ENCODE measurements at regions not wholly inside any gene's neighbourhood (a gene's known extent, or its start where the extent isn't known, plus 50 kb on each side); places are given as distances from the start of the nearest gene placed in this dataset.
"Not testable (repeated sequence)": the region's sequence is repeated elsewhere in the genome, so short reads cannot be mapped to it uniquely, and the experiment has no call there.

DNA sequence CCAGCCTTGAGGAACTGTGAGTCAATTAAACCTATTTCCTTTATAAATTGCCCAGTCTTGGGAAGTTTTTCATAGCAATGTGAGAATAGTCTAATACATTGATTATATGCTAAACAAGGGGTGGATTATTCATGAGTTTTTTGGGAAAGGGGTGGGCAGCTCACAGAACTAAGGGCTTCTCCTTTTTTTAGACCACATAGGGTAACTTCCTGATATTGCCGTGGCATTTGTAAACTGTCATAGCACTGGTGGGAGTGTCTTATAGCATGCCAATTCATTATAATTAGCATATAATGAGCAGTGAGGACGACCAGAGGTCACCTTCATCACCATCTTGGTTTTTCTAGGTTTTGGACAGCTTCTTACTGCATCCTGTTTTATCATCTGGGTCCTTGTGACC, 72.4 kb upstream of the PRKX start:
- H3K36me3 Mint-ChIP-seq; H3K27me3 ChIP-seq (ENCODE audit: insufficient read depth, low read length, poor library complexity, severe bottlenecking); H3K27ac ChIP-seq (ENCODE audit: low read depth, low read length); CTCF ChIA-PET; H3K9me3 Mint-ChIP-seq; H3K9me3 ChIP-seq (ENCODE audit: low read length); H3K27me3 Mint-ChIP-seq; H3K4me3 ChIP-seq (ENCODE audit: low read length); H3K36me3 ChIP-seq (ENCODE audit: insufficient read depth, low read length); DNase-seq; H3K4me3 Mint-ChIP-seq; H3K27ac Mint-ChIP-seq; H3K4me1 ChIP-seq (ENCODE audit: insufficient read depth, low read length); POLR2A ChIA-PET: not testable (repeated sequence)
- H3K4me1 Mint-ChIP-seq = peaks cover 5 to 19% (median 9%) of the 10 kb centered on the region in 3 donors

GRCh38 chrX:3780564-3780963, 67.1 kb upstream of the PRKX start:
- peaks cover 0 to 1% (median 0%) of the 10 kb centered on the region in 3 donors for H3K36me3 Mint-ChIP-seq
- peak overlapping the region in 1 of 8 donors; percentile 55 for H3K27ac Mint-ChIP-seq
- DNase-seq = no peak
- peaks cover 0 to 2% (median 0%) of the 10 kb centered on the region in 5 donors for H3K9me3 Mint-ChIP-seq
- Histone ChIP-seq H3K4me3 (ENCODE audit: low read length) (no peak overlapping the region), H3K9me3 (ENCODE audit: low read length) (no peaks in the 10 kb centered on the region), H3K4me1 (ENCODE audit: insufficient read depth, low read length) (no peaks in the 10 kb centered on the region), H3K27me3 (ENCODE audit: insufficient read depth, low read length, poor library complexity, severe bottlenecking) (no peaks in the 10 kb centered on the region), H3K27ac (ENCODE audit: low read depth, low read length) (no peak overlapping the region), H3K36me3 (ENCODE audit: insufficient read depth, low read length) (no peaks in the 10 kb centered on the region)
- no peaks in the 10 kb centered on the region for H3K27me3 Mint-ChIP-seq
- POLR2A ChIA-PET = no interaction called here
- H3K4me3 Mint-ChIP-seq = no peak overlapping the region
- peaks cover 12 to 20% (median 13%) of the 10 kb centered on the region in 3 donors for H3K4me1 Mint-ChIP-seq
- CTCF ChIA-PET = no interaction called here

- H3K36me3 ChIP-seq (ENCODE audit: insufficient read depth, low read length) = no peaks in the 10 kb centered on the region
- H3K27ac ChIP-seq (ENCODE audit: low read depth, low read length) = no peak overlapping the region
- Mint-ChIP-seq H3K4me1 (peaks cover 12 to 20% (median 13%) of the 10 kb centered on the region in 3 donors), H3K9me3 (peaks cover 0 to 1% (median 0%) of the 10 kb centered on the region in 5 donors), H3K27me3 (no peaks in the 10 kb centered on the region), H3K27ac (peak overlapping the region in 1 of 8 donors; percentile 5), H3K4me3 (no peak overlapping the region), H3K36me3 (no peaks in the 10 kb centered on the region)
- no peak for DNase-seq
- no peaks in the 10 kb centered on the region for H3K4me1 ChIP-seq (ENCODE audit: insufficient read depth, low read length)
- H3K9me3 ChIP-seq (ENCODE audit: low read length) = no peaks in the 10 kb centered on the region
- ChIA-PET CTCF (no interaction called here), POLR2A (no interaction called here)
- H3K4me3 ChIP-seq (ENCODE audit: low read length) = no peak overlapping the region
- no peaks in the 10 kb centered on the region for H3K27me3 ChIP-seq (ENCODE audit: insufficient read depth, low read length, poor library complexity, severe bottlenecking)
Observed at GRCh38 chrX:3779546-3779945, 66.1 kb upstream of the PRKX start.

GRCh38 chrX:3777416-3777815, 64.0 kb upstream of the PRKX start:
- Histone ChIP-seq H3K4me1 (ENCODE audit: insufficient read depth, low read length) (no peaks in the 10 kb centered on the region), H3K36me3 (ENCODE audit: insufficient read depth, low read length) (no peaks in the 10 kb centered on the region), H3K27ac (ENCODE audit: low read depth, low read length) (no peak overlapping the region), H3K27me3 (ENCODE audit: insufficient read depth, low read length, poor library complexity, severe bottlenecking) (no peaks in the 10 kb centered on the region), H3K9me3 (ENCODE audit: low read length) (no peaks in the 10 kb centered on the region), H3K4me3 (ENCODE audit: low read length) (no peak overlapping the region)
- Mint-ChIP-seq H3K4me1 (peaks cover 12 to 20% (median 13%) of the 10 kb centered on the region in 3 donors), H3K9me3 (no peaks in the 10 kb centered on the region), H3K36me3 (no peaks in the 10 kb centered on the region), H3K4me3 (peak overlapping the region in 1 of 7 donors; percentile 43), H3K27ac (peak overlapping the region in 4 of 8 donors; percentile 19 to 82 (median 39)), H3K27me3 (peaks cover 0 to 4% of the 10 kb centered on the region in 2 donors)
- POLR2A ChIA-PET = interaction anchor here (0.6 kb wide), 1 partner anchor 11 kb away, joined by 4 read pairs; no protein-coding TSS in a partner anchor
- DNase-seq = no peak
- CTCF ChIA-PET = no interaction called here

GRCh38 chrX:3771766-3772165, 58.3 kb upstream of the PRKX start:
- H3K27ac Mint-ChIP-seq = peak overlapping the region in 1 of 8 donors; percentile 54
- H3K27me3 Mint-ChIP-seq = peaks cover 0 to 4% of the 10 kb centered on the region in 2 donors
- Histone ChIP-seq H3K27ac (ENCODE audit: low read depth, low read length) (no peak overlapping the region), H3K27me3 (ENCODE audit: insufficient read depth, low read length, poor library complexity, severe bottlenecking) (no peaks in the 10 kb centered on the region), H3K4me1 (ENCODE audit: insufficient read depth, low read length) (no peaks in the 10 kb centered on the region), H3K4me3 (ENCODE audit: low read length) (no peak overlapping the region), H3K36me3 (ENCODE audit: insufficient read depth, low read length) (no peaks in the 10 kb centered on the region), H3K9me3 (ENCODE audit: low read length) (no peaks in the 10 kb centered on the region)
- no peak for DNase-seq
- no peak overlapping the region for H3K4me3 Mint-ChIP-seq
- ChIA-PET CTCF (no interaction called here), POLR2A (no interaction called here)
- peaks cover 6 to 7% (median 7%) of the 10 kb centered on the region in 3 donors for H3K4me1 Mint-ChIP-seq
- no peaks in the 10 kb centered on the region for H3K9me3 Mint-ChIP-seq
- peaks cover 0 to 4% (median 0%) of the 10 kb centered on the region in 3 donors for H3K36me3 Mint-ChIP-seq

DNA sequence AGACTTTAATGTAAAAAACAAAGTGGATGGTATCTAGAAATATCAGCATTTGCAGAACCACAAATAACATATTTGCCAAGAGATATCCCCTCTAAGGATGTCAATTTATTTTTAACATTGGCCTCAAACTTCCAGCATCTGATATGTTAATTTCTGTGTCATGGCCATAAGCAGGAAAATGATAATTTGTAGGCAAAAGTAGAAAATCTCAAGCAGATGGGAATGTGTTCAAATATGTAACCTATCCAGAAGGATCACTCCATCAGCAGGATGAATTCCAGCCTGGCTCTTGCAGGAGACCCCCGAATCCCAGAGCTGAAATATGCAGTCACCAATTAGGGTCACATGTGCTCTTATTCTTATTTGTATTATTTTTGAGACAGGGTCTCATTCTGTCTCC, 55.4 kb upstream of the PRKX start:
- DNase-seq = no peak
- Histone ChIP-seq H3K4me1 (ENCODE audit: insufficient read depth, low read length) (no peaks in the 10 kb centered on the region), H3K36me3 (ENCODE audit: insufficient read depth, low read length) (no peaks in the 10 kb centered on the region), H3K27me3 (ENCODE audit: insufficient read depth, low read length, poor library complexity, severe bottlenecking) (no peaks in the 10 kb centered on the region), H3K27ac (ENCODE audit: low read depth, low read length) (no peak overlapping the region), H3K4me3 (ENCODE audit: low read length) (no peak overlapping the region), H3K9me3 (ENCODE audit: low read length) (no peaks in the 10 kb centered on the region)
- peaks cover 5 to 7% (median 6%) of the 10 kb centered on the region in 3 donors for H3K4me1 Mint-ChIP-seq
- ChIA-PET POLR2A (interaction anchor here (0.9 kb wide), 1 partner anchor 25 kb away, joined by 9 read pairs; no protein-coding TSS in a partner anchor), CTCF (no interaction called here)
- no peak overlapping the region for H3K27ac Mint-ChIP-seq
- peaks cover 0 to 4% (median 0%) of the 10 kb centered on the region in 5 donors for H3K9me3 Mint-ChIP-seq
- H3K4me3 Mint-ChIP-seq = no peak overlapping the region
- H3K27me3 Mint-ChIP-seq = peaks cover 0 to 4% of the 10 kb centered on the region in 2 donors
- H3K36me3 Mint-ChIP-seq = peaks cover 0 to 8% (median 2%) of the 10 kb centered on the region in 3 donors

All from CD8-positive, alpha-beta memory T cell (primary cell).